IMR-90 (cell line): ENCODE measurements at regions not wholly inside any gene's neighbourhood (a gene's known extent, or its start where the extent isn't known, plus 50 kb on each side); places are given as distances from the start of the nearest gene placed in this dataset.

ENCODE experiments used
- ATAC-seq: fragments of 200-7000 bp; cut with Tn5 transposase; 2 replicates; pipeline ENCODE4 v1.9.1; 2020; ENCODE audit warnings: low read depth, mild to moderate bottlenecking, moderate library complexity
- BruUV-seq: library from RNA; stranded (reverse); fragments of 400-500 nt; replicated peaks from 2 replicates; lab custom pipeline; 2021; lab: Mats Ljungman, UMichigan
- CTCF ChIA-PET: fragments of 300-600 bp; formaldehyde crosslinking; extraction: SDS; loops from one replicate; lab custom pipeline; 2021; ENCODE audit warnings: antibody characterized with exemption; lab: Yijun Ruan, JAX
- POLR2A ChIA-PET: fragments of 300-600 bp; sonication (Branson Sonifier 250); formaldehyde crosslinking; loops from one replicate; lab custom pipeline; 2022; ENCODE audit warnings: antibody characterized with exemption; ENCODE audit not compliant: unreplicated experiment; lab: Charles Lee
- DNase-seq: peaks from one replicate; pipeline ENCODE4 v3.0.0; 2013
- H2AFZ ChIP-seq: replicated peaks from 2 replicates; pipeline ENCODE3; 2013; ENCODE audit warnings: low read length, mild to moderate bottlenecking; ENCODE audit not compliant: poor library complexity
- H2AK5ac ChIP-seq: 2 replicates; pipeline ENCODE4 v1.6.1; 2013; ENCODE audit warnings: low read depth, low read length, inconsistent platforms
- H2AK9ac ChIP-seq: replicated peaks from 2 replicates; pipeline ENCODE3; 2013; ENCODE audit warnings: mild to moderate bottlenecking, low read depth, low read length, moderate library complexity; ENCODE audit not compliant: poor library complexity
- H2BK120ac ChIP-seq: 2 replicates; pipeline ENCODE4 v1.6.1; 2013; ENCODE audit warnings: low read depth, low read length, inconsistent platforms
- H2BK15ac ChIP-seq: 3 replicates; pipeline ENCODE4 v1.6.1; 2013; ENCODE audit warnings: low read depth, low read length, inconsistent platforms
- H2BK20ac ChIP-seq: 2 replicates; pipeline ENCODE4 v1.6.1; 2013; ENCODE audit warnings: low read depth, mild to moderate bottlenecking, inconsistent platforms, low read length, moderate library complexity
- H2BK5ac ChIP-seq: 2 replicates; pipeline ENCODE4 v1.6.1; 2013; ENCODE audit warnings: mild to moderate bottlenecking, low read depth, low read length, inconsistent platforms; ENCODE audit not compliant: poor library complexity, severe bottlenecking
- H3K14ac ChIP-seq: replicated peaks from 2 replicates; pipeline ENCODE4 v1.6.1; 2013; ENCODE audit warnings: low read depth, low read length, inconsistent platforms
- H3K18ac ChIP-seq: 2 replicates; pipeline ENCODE4 v1.6.1; 2013; ENCODE audit warnings: low read depth, low read length, control low read depth
- H3K23ac ChIP-seq: 2 replicates; pipeline ENCODE4 v1.6.1; 2013; ENCODE audit warnings: low read depth, low read length, inconsistent platforms
- H3K27ac ChIP-seq: 2 replicates; pipeline ENCODE4 v1.5.1; 2013; ENCODE audit warnings: mild to moderate bottlenecking, control low read depth, low read length; ENCODE audit not compliant: insufficient read depth
- H3K27me3 ChIP-seq: 2 replicates; pipeline ENCODE4 v1.6.1; 2013; ENCODE audit warnings: low read length; ENCODE audit not compliant: control insufficient read depth, insufficient read depth
- H3K36me3 ChIP-seq: 2 replicates; pipeline ENCODE4 v1.6.1; 2013; ENCODE audit warnings: low read length, mixed read lengths; ENCODE audit not compliant: control insufficient read depth, insufficient read depth
- H3K4ac ChIP-seq: 2 replicates; pipeline ENCODE4 v1.6.1; 2013; ENCODE audit warnings: low read depth, low read length, inconsistent platforms
- H3K4me1 ChIP-seq: 2 replicates; pipeline ENCODE4 v1.6.1; 2013; ENCODE audit warnings: low read length, mixed read lengths; ENCODE audit not compliant: control insufficient read depth, insufficient read depth
- H3K4me2 ChIP-seq: 2 replicates; pipeline ENCODE4 v1.6.1; 2013; ENCODE audit warnings: low read depth, mild to moderate bottlenecking, control low read depth, low read length, moderate library complexity
- H3K4me3 ChIP-seq: 2 replicates; pipeline ENCODE4 v1.5.1; 2013; ENCODE audit warnings: low read depth, mild to moderate bottlenecking, control low read depth, low read length, moderate library complexity; ENCODE audit not compliant: insufficient read depth
- H3K56ac ChIP-seq: 2 replicates; pipeline ENCODE4 v1.6.1; 2013; ENCODE audit warnings: low read length, inconsistent platforms; ENCODE audit not compliant: insufficient read depth; ENCODE audit errors: extremely low read depth
- H3K79me1 ChIP-seq, 2 experiments: 2 replicates each; pipeline ENCODE4 v1.6.1; 2013; ENCODE audit warnings: low read length in 2 of 2, inconsistent platforms in 1 of 2, low read depth in 1 of 2
- H3K9ac ChIP-seq: 2 replicates; pipeline ENCODE4 v1.6.1; 2013; ENCODE audit warnings: low read depth, low read length, control low read depth
- H3K9me1 ChIP-seq: 2 replicates; pipeline ENCODE4 v1.6.1; 2013; ENCODE audit warnings: low read length, inconsistent platforms; ENCODE audit not compliant: insufficient read depth
- H3K9me3 ChIP-seq: 2 replicates; pipeline ENCODE4 v1.6.1; 2013; ENCODE audit warnings: low read length; ENCODE audit not compliant: control insufficient read depth, insufficient read depth
- H4K20me1 ChIP-seq: 2 replicates; pipeline ENCODE4 v1.6.1; 2013; ENCODE audit warnings: low read length, inconsistent platforms; ENCODE audit not compliant: insufficient read depth
- H4K5ac ChIP-seq: 2 replicates; pipeline ENCODE4 v1.6.1; 2013; ENCODE audit warnings: mild to moderate bottlenecking, low read depth, low read length, control low read depth
- H4K8ac ChIP-seq, 2 experiments: 2 replicates each; pipeline ENCODE4 v1.6.1; 2013; ENCODE audit warnings: low read depth in 2 of 2, low read length in 2 of 2, control low read depth in 1 of 2, inconsistent platforms in 1 of 2
- H4K91ac ChIP-seq: 2 replicates; pipeline ENCODE4 v1.6.1; 2013; ENCODE audit warnings: low read depth, low read length, inconsistent platforms; ENCODE audit not compliant: insufficient read depth
- CTCF ChIP-seq: conservative IDR thresholded peaks from 2 replicates; pipeline ENCODE4 v1.5.1; 2012; ENCODE audit warnings: mild to moderate bottlenecking, low read depth, low read length, improper control_type of control experiment
- ELK1 ChIP-seq: fragments of 150-350 bp; IDR thresholded peaks from 2 replicates; pipeline ENCODE4 v1.6.1; 2016; ENCODE audit warnings: low read depth, mild to moderate bottlenecking, low read length, moderate library complexity, borderline replicate concordance
- FOS ChIP-seq: fragments of 150-350 bp; IDR thresholded peaks from 2 replicates; pipeline ENCODE4 v1.6.1; 2016; ENCODE audit warnings: low read depth, low read length
- MAFK ChIP-seq: IDR thresholded peaks from 2 replicates; pipeline ENCODE4 v1.6.1; 2012; ENCODE audit warnings: low read depth, low read length, improper control_type of control experiment
- SMC3 ChIP-seq: fragments of 150-350 bp; IDR thresholded peaks from 2 replicates; pipeline ENCODE4 v1.6.1; 2016; ENCODE audit warnings: low read depth, mild to moderate bottlenecking, antibody characterized with exemption, low read length, moderate library complexity
- WGBS, 2 experiments: methylation state at CpG; one replicate each; pipeline versions ENCODE4 v1.1.5 to v1.1.7; 2013; ENCODE audit warnings: missing lambda C conversion rate in 2 of 2; ENCODE audit not compliant: insufficient read length in 1 of 2; ENCODE audit errors: extremely low coverage in 2 of 2; 5-methylcytosine and 5-hydroxymethylcytosine counted together
- dilution Hi-C: fragments of 300-500 bp; cut with HindIII; formaldehyde crosslinking; loops from one replicate; pipeline ENCODE4 v1.14.3; 2018; ENCODE audit warnings: low sequenced_read_pairs; ENCODE audit not compliant: unreplicated experiment
- in situ Hi-C: fragments of 300-500 bp; cut with MboI; formaldehyde crosslinking; loops from 3 replicates; pipeline ENCODE4 v1.14.3; 2019; ENCODE audit warnings: low sequenced_read_pairs, inconsistent platforms, mixed read lengths
- intact Hi-C: fragments of 100-400 bp; cut with micrococcal nuclease; formaldehyde crosslinking; loops from 2 replicates; pipeline ENCODE4 v1.10.0; 2022

- Histone ChIP-seq H2AK5ac (no peak overlapping the region), H2AFZ (no peak overlapping the region), H3K27me3 (peaks cover 21% of the 10 kb centered on the region), H3K27ac (no peak overlapping the region), H2BK20ac (no peak overlapping the region), H3K14ac (no peak overlapping the region), H3K56ac (no peak overlapping the region), H3K4me2 (no peak overlapping the region), H4K5ac (no peak overlapping the region), H3K9me1 (no peaks in the 10 kb centered on the region), H3K18ac (no peak overlapping the region), H3K4ac (no peak overlapping the region), H4K8ac (no peak overlapping the region), H2BK5ac (no peak overlapping the region), H2BK120ac (no peak overlapping the region), H2AK9ac (no peak overlapping the region), H3K9me3 (peaks cover 4% of the 10 kb centered on the region), H3K4me3 (no peak overlapping the region), H3K9ac (no peak overlapping the region), H4K91ac (no peak overlapping the region), H3K4me1 (peaks cover 4% of the 10 kb centered on the region; the same call in 1 of the 2 replicates), H3K36me3 (no peaks in the 10 kb centered on the region), H2BK15ac (no peak overlapping the region), H3K23ac (no peak overlapping the region), H3K79me1 (no peaks in the 10 kb centered on the region), H4K20me1 (no peaks in the 10 kb centered on the region)
- in situ Hi-C loops, result no loop called here
- ATAC-seq (no peak), DNase-seq (no peak)
- dilution Hi-C loops, result no loop called here
- ChIA-PET CTCF (no interaction called here), POLR2A (no interaction called here)
- no TSS peak for BruUV-seq
- intact Hi-C loops, result no loop called here
- TF ChIP-seq ELK1 (no peak), MAFK (no peak), CTCF (no peak), FOS (no peak), SMC3 (no peak)
- WGBS, 2 experiments, result no CpG with 5 or more reads among the region's 4 CpGs
Observed at GRCh38 chr2:45318686-45319085, 292.4 kb downstream of the SRBD1 start.
